Stomach (tissue), 8 donors: ENCODE measurements at regions not wholly inside any gene's neighbourhood (a gene's known extent, or its start where the extent isn't known, plus 50 kb on each side); places are given as distances from the start of the nearest gene placed in this dataset.
A peak's percentile ranks its signal among the peaks of the same experiment; 100 is the strongest.

Experiments used
- DNase-seq, 2 donors: peaks; one replicate each; pipeline versions ENCODE4 v3.0.0 to v3.0.0-alpha.2; 2013 to 2019
- H3K27ac ChIP-seq, 5 donors: fragments of 200-600 bp in 4 of 5; sonication (generic) in 4 of 5; one replicate each; pipeline ENCODE4 v1.5.1; 2013 to 2019; ENCODE audit warnings: mild to moderate bottlenecking in 1 of 5, moderate library complexity in 1 of 5
- H3K27me3 ChIP-seq, 3 donors: fragments of 200-600 bp; sonication (generic); one replicate each; pipeline ENCODE4 v1.5.1; 2017 to 2019; ENCODE audit warnings: mixed run types in 1 of 3
- H3K36me3 ChIP-seq, 4 donors: fragments of 200-600 bp; sonication (generic); 1 replicate in 3 of 4; 2 replicates in 1 of 4; pipeline ENCODE4 v1.5.1; 2016 to 2019
- H3K4me1 ChIP-seq, 4 donors: fragments of 200-600 bp; sonication (generic); one replicate each; pipeline ENCODE4 v1.5.1; 2016 to 2019
- H3K4me3 ChIP-seq, 4 donors: fragments of 200-600 bp; sonication (generic) in 3 of 4; one replicate each; pipeline ENCODE4 v1.5.1; 2016 to 2019; ENCODE audit warnings: mild to moderate bottlenecking in 1 of 4
- H3K9me3 ChIP-seq, 4 donors: fragments of 200-600 bp; sonication (generic); one replicate each; pipeline ENCODE4 v1.5.1; 2016 to 2019
- EP300 ChIP-seq: sonication (generic); formaldehyde crosslinking; IDR thresholded peaks from one replicate; pipeline ENCODE4 v1.6.1; 2017; ENCODE audit warnings: antibody characterized with exemption
- POLR2A ChIP-seq, 4 donors: fragments of 450-650 bp; IDR thresholded peaks; one replicate each; pipeline ENCODE4 v1.6.1; 2016; ENCODE audit warnings: antibody characterized with exemption in 4 of 4, control low read depth in 2 of 4, mild to moderate bottlenecking in 1 of 4, moderate library complexity in 1 of 4
- POLR2AphosphoS5 ChIP-seq, 3 donors: sonication (generic); formaldehyde crosslinking; IDR thresholded peaks; one replicate each; pipeline ENCODE4 v1.6.1; 2016; ENCODE audit warnings: antibody characterized with exemption in 3 of 3
- WGBS, 5 donors: extraction: QIAGEN DNeasy Blood & Tissue Kit in 3 of 5; methylation state at CpG; one replicate each; pipeline versions ENCODE4 v1.1.5 to v1.1.7; 2013 to 2018; 5-methylcytosine and 5-hydroxymethylcytosine counted together
- intact Hi-C: fragments of 100-400 bp; cut with DNase I; formaldehyde crosslinking; loops from one replicate; pipeline ENCODE4 v1.15.1; 2023; ENCODE audit warnings: low total_unique reads
- TF ChIP-seq, protein P1 (sequence below), 7 experiments: fragments of 450-650 bp in 4 of 7; fragments of 200-600 bp in 3 of 7; sonication (generic) in 3 of 7; IDR thresholded peaks; one replicate each; pipeline ENCODE4 v1.5.1; 2016 to 2019; ENCODE audit warnings: antibody characterized with exemption in 7 of 7, control low read depth in 2 of 7, mild to moderate bottlenecking in 1 of 7
- donor health status: healthy with polysubstance abuse.
- donor health status: Bipolar disorder and iron deficiency.
- donor health status: healthy.

GRCh38 chr10:29723726-29724125, 89.0 kb upstream of the SVIL start:
- DNase-seq: no peak
- no peaks in the 10 kb centered on the region for H3K36me3 ChIP-seq
- H3K4me3 ChIP-seq: no peak overlapping the region
- peaks cover 0 to 16% (median 7%) of the 10 kb centered on the region in 4 donors for H3K9me3 ChIP-seq
- WGBS, 5 donors: 41 to 58% (median 51%) methylated on average over 2 of the region's 2 CpGs
- peak overlapping the region in 2 of 5 donors; percentile 38 to 62 for H3K27ac ChIP-seq
- TF ChIP-seq, protein P1, sequence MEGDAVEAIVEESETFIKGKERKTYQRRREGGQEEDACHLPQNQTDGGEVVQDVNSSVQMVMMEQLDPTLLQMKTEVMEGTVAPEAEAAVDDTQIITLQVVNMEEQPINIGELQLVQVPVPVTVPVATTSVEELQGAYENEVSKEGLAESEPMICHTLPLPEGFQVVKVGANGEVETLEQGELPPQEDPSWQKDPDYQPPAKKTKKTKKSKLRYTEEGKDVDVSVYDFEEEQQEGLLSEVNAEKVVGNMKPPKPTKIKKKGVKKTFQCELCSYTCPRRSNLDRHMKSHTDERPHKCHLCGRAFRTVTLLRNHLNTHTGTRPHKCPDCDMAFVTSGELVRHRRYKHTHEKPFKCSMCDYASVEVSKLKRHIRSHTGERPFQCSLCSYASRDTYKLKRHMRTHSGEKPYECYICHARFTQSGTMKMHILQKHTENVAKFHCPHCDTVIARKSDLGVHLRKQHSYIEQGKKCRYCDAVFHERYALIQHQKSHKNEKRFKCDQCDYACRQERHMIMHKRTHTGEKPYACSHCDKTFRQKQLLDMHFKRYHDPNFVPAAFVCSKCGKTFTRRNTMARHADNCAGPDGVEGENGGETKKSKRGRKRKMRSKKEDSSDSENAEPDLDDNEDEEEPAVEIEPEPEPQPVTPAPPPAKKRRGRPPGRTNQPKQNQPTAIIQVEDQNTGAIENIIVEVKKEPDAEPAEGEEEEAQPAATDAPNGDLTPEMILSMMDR (IDR thresholded peaks at IDR 0.05): no peak
- TF ChIP-seq POLR2A (IDR thresholded peaks at IDR 0.05) (no peak), EP300 (no peak), POLR2AphosphoS5 (IDR thresholded peaks at IDR 0.05) (no peak)
- no peaks in the 10 kb centered on the region for H3K27me3 ChIP-seq
- intact Hi-C loops: no loop called here
- peaks cover 15 to 66% (median 38%) of the 10 kb centered on the region in 4 donors for H3K4me1 ChIP-seq

DNA sequence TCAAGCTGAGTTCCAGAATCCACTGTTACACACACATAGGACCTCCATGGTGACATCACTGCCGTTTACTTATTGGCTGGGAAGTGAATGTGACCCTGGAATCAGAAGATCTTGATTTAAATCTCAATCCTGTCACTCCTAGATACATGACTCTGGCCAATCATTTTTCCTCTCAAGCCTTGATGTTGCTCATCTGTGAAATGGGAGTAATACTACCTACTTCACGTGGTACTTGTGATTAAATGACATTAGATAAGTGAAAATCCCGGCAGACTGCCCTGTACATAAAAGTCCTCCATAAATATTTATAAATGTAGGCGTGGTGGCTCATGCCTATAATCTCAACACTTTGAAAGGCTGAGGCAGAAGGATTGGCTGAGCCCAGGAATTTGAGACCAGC, 88.0 kb upstream of the SVIL start:
- H3K27ac ChIP-seq: peak overlapping the region in 2 of 5 donors; percentile 37 to 62
- peaks cover 15 to 56% (median 30%) of the 10 kb centered on the region in 4 donors for H3K4me1 ChIP-seq
- WGBS, 5 donors: 38 to 58% (median 54%) methylated on average over 4 of the region's 4 CpGs
- peaks cover 0 to 16% (median 7%) of the 10 kb centered on the region in 4 donors for H3K9me3 ChIP-seq
- no peaks in the 10 kb centered on the region for H3K27me3 ChIP-seq
- no peak for TF ChIP-seq EP300
- no peak for TF ChIP-seq POLR2A (IDR thresholded peaks at IDR 0.05)
- TF ChIP-seq, protein P1 (IDR thresholded peaks at IDR 0.05): no peak
- TF ChIP-seq POLR2AphosphoS5 (IDR thresholded peaks at IDR 0.05): no peak
- DNase-seq: no peak
- H3K4me3 ChIP-seq: no peak overlapping the region
- intact Hi-C loops: no loop called here
- H3K36me3 ChIP-seq: no peaks in the 10 kb centered on the region

GRCh38 chr10:29720149-29720548, 85.4 kb upstream of the SVIL start:
- H3K4me1 ChIP-seq: peaks cover 7 to 39% (median 19%) of the 10 kb centered on the region in 4 donors
- TF ChIP-seq, protein P1 (IDR thresholded peaks at IDR 0.05): no peak
- TF ChIP-seq POLR2A (IDR thresholded peaks at IDR 0.05): no peak
- no peak for TF ChIP-seq EP300
- TF ChIP-seq POLR2AphosphoS5 (IDR thresholded peaks at IDR 0.05): no peak

DNA sequence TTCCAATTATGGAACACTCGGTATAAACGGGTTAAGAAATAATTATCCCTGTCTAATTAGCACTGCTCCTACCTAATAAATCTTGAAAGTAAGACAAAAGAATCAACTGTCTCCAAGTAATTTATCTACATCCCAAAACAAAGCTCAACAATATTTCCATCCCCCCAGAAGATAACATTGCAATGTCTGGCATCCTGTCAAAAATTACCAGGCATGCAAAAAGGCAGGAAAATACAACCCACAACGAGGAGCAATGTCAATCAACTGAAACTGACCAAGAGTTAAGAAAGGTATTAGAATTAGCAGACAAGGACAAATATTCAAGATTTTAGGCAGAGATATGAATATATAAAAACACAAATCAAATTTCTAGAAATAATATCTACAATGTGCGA, 84.5 kb upstream of the SVIL start:
- intact Hi-C loops: no loop called here
- H3K4me1 ChIP-seq: peaks cover 5 to 32% (median 20%) of the 10 kb centered on the region in 4 donors
- WGBS, 5 donors: 69 to 84% (median 79%) methylated on average over 4 of the region's 4 CpGs

More at GRCh38 chr10:29720149-29720548, 85.4 kb upstream of the SVIL start:
- no peak for DNase-seq
- Histone ChIP-seq H3K9me3 (peaks cover 0 to 16% (median 7%) of the 10 kb centered on the region in 4 donors), H3K4me3 (no peak overlapping the region), H3K27ac (no peak overlapping the region), H3K36me3 (no peaks in the 10 kb centered on the region), H3K27me3 (no peaks in the 10 kb centered on the region)
- intact Hi-C loops: no loop called here

More for the DNA sequence above, 84.5 kb upstream of the SVIL start:
- Histone ChIP-seq H3K4me3 (no peak overlapping the region), H3K27me3 (no peaks in the 10 kb centered on the region), H3K9me3 (peaks cover 0 to 16% (median 7%) of the 10 kb centered on the region in 4 donors), H3K36me3 (no peaks in the 10 kb centered on the region), H3K27ac (no peak overlapping the region)
- TF ChIP-seq POLR2A (IDR thresholded peaks at IDR 0.05): no peak
- TF ChIP-seq EP300: no peak
- TF ChIP-seq, protein P1 (IDR thresholded peaks at IDR 0.05): no peak
- no peak for TF ChIP-seq POLR2AphosphoS5 (IDR thresholded peaks at IDR 0.05)
- DNase-seq: no peak
